ENCODE measurements at regions not wholly inside any gene's neighbourhood (a gene's known extent, or its start where the extent isn't known, plus 50 kb on each side); places are given as distances from the start of the nearest gene placed in this dataset.

DNA sequence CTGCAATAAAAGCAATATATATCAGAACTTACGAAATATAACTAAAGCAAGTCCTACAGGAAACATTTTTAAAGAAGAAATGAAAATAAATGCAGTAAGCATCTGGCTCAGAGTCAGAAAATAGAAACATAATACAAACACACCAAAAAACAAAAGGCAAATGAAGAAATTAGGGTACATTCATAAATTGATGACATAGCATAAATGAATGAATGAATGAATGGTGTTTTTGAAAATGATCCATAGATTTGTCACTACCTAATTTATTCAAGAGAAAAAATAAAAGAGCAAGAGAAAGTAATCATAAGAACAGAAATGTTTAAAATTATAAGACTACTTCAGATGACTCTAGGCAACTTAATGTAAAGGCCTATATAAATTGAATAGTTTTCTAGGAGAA lies 226.1 kb upstream of the CDH20 start:
- no peak for DNase-seq

DNA sequence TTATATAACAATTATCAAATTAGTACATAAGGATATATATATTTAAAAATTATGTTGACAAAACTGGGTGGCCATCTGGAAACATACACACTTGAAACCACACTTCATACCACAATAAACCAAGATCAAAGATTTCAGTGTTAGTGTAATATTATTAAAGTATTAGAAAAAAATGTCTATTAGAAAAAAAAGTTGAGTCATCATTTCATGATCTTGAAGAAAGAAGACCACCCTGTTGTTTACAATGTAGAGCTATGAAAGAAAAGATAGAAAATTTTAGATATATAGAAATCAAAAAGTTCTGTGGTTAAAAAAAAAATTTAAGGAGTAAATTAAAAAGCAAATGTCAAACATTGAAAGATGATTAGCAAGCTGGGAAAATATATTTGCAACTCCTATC lies 224.5 kb upstream of the CDH20 start:
- no peak for DNase-seq

DNA sequence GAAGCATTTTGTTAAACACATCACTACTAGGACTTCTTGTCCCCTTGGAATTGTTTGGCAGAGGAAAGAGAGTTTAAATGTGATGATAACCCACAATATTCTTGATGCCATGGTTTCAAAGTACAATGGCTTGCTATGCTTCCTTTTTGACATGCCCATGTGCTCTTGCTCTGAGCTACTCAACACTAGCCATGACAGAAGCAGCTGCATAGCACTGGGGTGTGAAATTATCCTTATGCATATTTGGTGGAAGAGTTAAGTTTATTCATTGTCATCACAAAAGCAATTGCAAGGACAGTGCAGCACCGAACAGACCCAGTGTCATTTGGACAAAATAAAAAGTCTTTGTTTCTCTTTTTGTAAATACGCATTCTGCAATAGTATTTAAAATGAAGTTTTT lies 209.9 kb upstream of the CDH20 start:
- no peak for DNase-seq

DNA sequence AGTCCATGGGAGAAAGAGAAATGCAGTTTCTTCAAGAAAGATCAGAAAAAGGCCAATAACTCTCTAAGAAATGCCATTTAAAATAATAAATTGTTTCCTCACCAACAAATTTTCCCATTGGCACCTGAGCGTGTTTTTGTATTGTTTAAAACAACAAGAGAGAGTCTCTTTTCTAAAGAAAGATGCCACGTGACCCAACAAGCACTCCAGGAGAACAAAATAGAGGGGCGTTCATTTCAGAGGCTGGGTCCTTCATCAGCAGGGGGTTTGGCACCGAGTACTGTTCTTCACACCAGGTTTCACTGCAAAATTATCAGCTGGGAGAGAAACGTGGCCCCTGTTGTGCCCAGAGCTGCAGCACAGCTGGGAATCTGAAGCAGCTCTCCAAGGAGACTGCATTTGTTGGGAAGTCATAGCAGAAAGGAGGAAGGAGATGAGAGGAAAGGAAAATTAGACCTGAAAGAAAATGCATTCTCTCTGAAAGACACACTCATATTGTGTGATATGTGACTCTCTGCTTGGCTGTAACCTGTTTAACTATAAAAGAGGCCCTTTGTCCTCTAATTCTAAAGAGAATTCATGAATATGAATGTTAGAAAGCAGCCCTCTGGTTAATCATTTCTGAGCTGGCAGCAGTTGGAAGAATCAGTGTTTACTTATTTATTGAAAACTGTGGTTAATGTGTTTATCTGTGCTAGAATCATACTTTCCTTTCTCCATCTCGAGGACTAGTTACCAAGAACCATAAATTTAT lies 205.3 kb upstream of the CDH20 start:
- DNase-seq = no peak

DNA sequence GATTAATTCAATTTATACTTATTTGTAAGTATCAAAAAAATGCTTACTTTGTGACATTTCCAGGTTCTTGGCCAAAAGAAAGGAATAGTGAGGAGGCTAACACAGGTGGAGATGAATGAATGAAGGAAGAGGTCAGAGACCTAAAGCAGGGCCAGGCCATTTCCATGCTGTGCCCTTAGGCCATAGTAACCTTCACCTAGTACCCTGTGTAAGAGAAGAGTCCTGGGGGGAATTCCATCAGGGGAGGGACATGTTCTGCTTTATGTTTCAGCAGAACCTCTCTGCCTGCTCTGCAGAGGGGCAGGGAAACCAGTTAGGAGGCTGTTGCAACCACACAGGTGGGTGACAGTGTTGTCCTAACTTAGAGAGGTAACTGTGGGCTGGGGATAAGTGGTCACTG lies 204.2 kb upstream of the CDH20 start:
- DNase-seq = no peak

DNA sequence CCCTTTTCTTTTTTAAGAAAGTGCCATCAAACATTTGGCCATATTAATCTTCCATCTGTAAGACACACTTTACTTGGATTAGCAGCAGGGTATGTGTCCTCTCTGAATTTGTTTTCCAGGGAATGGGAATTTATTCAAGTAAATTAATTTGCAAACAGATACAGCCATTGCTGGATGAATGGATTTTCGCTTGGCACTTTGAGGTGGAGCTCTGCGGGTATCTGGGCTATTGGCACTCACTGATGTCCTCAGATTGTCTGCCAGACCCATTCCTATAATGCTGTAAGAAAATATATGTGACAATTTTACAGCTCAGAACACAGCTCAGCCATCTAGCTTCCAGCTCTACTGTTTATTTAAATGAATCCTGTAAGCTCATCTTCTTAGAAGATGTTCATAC lies 201.2 kb upstream of the CDH20 start:
- no peak for DNase-seq

DNA sequence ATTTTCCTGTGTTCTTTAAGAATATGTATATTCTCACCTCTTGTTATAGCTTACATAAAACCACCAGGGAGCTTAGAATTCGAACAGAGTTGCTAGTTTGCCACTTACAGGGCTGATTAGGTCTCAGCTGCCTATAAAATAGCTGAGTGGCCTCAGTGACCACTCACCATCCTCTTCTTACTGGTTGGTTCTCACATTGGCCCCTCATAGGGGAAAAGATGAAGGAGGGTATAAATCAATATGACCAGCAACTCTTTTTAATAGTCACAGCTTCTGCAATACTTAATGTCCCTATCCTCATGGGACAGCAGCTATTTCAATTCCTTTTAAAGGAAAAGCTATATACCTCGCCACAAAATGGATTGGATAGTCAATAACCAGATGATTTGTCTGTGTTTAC lies 199.4 kb upstream of the CDH20 start:
- DNase-seq = no peak

DNA sequence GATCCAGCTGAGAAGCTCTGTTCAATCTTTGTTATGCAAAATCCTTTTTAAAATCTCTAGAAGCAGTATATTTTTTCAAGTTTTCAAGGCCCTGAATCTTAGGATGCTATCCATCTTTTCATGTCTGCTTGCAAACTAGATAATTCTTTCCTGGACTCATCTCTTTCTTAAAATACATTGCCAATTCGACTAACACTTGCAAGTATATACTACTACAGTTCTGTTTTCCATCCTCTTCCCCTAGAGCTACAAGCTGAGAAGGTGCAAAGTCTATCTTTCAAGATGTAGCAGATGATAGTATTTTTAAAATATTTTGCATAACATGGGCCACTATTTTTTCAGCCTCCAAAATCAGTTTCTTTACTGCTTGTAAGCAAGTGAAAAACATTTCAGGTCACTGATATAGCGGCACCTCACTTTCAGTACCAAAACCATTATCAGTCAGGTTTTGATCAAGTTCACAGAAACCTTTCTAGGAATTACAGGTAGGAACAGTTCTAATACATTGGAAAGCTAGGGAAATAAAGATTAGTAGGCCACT lies 196.4 kb upstream of the CDH20 start:
- DNase-seq = no peak

DNA sequence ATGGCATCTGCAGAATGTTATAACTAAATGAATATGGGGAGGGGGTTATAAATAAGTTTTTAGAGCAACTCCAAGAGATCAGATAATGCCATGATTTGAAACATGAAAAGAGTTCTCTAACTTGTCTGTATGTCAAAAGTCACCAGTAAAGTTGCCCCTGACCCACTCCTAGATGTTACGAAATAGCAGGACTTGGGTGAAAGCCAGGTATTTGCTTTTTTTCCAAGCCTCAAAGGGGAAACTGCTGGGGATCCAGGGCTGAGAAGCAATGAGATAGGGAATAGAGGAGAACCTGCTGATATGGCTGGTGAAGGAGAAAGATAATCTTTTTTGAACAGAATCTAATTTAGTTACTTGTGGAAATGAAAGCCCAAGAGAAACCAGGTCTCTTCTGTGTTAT lies 191.5 kb upstream of the CDH20 start:
- no peak for DNase-seq

DNA sequence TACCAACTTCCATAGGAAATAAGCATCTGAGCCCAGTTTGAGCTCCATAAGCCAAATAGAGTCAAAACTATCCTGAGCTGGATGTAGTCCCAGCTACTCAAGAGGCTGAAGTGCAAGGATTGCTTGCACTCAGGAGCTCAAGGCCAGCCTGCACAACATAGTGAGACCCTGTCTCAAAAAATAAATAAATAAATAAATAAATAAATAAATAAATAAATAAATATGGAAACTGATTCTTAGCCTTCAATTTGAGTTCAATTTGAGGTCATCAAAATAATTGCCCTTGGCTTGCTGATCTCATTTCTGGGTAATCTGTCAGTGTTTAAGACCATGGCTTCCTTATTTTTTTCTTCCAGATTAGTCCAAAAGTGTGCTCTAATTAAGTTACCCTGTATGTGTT lies 184.9 kb upstream of the CDH20 start:
- no peak for DNase-seq

DNA sequence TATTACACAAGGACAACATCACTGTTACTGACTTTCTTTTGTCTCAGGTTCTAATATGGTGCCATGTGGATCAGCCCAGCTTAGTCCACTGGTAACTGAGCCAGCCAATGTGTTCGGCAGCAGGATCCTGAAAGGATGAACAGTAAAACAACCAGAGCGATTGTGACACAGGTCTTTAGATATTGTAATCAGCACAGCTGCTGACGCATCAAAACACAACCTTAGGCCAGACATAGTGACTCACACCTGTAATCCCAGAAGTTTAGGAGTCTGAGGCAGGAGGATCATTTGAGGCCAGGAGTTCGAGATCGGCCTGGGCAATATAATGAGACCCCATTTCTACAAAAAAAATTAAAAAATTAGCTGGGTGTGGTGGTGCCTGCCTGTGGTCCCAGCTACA lies 183.4 kb upstream of the CDH20 start:
- DNase-seq = no peak

DNA sequence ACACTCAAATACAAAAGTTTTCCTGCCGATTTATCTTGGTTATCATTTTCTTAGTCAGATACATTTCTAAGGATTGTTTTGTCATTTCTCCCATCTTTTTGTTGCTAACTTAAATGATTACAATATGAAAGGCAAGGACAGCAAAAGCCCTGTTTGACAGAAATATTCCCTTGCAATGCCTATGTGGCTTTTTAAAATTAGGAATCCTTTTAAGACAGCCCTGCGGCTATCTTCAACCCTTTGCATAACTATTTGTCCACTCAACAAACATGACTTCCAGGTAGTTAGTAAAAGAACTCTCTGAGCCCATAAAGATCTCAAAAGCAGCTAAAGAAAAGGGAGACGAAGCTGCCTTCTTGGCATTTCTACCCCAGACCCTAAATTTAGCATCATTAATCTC lies 179.7 kb upstream of the CDH20 start:
- DNase-seq = no peak

DNA sequence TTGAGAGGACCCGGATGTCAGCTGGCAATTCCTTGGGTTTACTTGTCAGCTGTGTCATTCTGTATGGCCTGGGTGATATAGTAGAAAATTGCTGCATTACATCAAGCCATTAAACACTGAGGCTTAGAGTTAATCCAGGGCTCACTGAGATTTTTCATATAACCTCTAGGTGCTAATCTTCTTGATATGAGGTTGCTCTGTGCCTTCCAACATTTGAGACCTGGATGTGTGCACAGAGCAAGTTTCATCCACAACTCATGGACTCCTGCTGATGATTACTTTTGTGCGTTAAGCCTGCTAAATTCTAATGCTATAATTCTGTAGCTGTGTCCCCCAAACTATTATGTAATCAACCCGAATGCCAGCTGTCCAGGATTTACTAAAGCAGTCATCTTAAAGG lies 178.4 kb upstream of the CDH20 start:
- DNase-seq = no peak

DNA sequence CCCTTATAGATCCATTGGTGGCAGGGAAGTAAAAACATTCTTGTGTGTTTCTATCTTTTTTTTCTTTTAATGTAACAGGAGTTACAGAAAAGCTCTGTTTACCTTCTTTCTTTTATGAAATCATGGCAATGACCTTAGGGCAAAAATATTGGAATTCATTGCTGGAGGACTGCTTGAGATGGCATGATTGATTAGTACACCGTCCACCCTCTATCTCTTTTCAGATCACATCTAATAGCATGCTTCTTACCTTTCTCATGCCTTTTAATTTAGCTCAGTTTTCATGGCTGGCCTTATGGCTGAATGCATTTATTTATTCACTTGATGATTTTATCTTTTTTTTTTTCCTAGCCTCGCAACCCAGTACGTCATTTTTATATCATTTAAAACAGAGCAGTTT lies 177.6 kb upstream of the CDH20 start:
- no peak for DNase-seq

DNA sequence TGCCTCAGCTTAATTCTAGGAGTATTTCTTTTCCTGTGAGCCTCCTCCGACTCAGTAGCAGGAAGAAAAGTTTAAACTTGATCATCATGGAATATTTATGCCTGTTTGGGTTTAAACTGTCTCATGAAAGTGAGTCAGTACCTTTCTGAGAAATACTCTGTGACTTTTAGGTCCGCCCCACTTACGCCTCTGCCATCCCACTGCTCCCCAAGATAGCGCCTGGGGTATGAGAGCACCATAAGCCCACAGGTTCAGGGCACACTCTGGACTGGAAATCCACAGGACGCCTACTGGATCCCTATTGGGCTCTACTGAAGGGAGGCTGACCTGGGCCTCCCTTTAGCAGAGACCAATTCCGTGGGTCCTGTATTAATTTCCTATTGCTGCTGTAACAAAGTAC lies 175.8 kb upstream of the CDH20 start:
- DNase-seq = no peak

DNA sequence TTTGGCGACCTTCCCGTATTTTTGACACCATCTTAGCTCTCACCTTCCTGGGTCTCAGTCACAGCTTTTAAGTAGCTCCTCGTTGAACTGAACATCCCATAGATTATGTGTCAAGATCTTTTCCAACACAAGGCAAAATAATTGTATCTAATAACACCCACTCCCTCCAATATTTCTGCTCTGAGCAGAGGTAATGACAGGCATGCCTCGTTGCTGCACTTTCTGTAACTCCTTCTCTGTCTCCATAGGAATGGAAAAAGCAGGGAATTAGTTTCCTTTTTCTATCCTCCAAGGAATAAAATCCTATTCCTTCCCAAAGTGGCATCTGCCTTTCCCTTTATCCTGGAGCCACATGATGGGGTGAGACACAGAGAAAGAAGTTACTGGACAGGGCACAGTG lies 174.0 kb upstream of the CDH20 start:
- DNase-seq = no peak

DNA sequence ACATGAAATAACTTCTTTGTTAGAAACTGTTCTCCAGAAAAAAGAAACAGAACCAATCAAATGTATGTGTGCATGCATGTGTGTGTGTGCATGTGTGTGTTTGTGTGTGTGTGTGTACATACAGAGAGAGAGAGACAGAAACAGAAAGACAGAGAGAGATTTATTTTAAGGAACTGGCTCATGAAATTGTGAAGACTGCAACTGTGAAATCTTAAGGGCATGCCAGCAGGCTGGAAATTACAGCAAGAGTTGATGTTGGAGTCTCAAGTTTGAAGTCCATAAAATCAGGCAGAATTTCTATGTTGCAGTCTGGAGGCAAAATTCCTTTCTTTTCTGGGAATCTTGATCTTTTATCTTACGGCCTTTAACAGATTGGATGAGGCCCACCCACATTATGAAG lies 168.9 kb upstream of the CDH20 start:
- DNase-seq = no peak

DNA sequence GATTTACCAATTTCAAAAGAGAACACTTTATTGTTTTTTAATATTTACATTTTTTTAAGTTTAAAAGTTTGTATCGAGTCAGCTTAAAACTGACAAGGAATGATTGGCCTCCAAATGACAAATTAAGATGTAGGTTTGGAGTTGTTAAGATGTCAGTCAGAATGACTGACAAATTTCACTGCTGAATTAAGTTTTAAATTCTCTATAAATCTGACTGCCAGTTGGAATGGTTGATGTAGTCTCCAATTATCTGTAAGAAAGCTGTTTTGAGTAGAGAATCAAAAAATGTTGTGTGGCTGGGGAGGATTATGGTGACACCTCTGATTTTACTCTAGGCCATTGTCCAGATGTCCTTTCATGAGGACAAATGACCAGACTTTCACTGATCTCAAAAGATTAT lies 165.3 kb upstream of the CDH20 start:
- no peak for DNase-seq

DNA sequence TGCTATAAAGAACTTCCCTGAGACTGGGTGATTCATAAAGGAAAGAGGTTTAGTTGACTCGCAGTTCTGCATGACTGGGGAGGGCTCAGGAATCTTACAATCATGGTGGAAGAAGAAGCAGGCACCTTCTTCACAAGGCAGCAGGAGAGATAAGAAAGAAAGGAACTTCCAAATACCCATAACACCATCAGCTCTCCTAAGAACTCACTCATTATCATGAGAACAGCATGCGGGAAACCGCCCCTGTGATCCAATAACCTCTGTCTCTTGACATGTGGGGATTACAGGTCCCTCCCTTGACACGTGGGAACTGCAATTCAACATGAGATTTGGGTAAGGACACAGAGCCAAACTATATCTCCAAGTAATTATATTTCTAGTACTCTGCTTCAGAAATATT lies 163.8 kb upstream of the CDH20 start:
- no peak for DNase-seq

DNA sequence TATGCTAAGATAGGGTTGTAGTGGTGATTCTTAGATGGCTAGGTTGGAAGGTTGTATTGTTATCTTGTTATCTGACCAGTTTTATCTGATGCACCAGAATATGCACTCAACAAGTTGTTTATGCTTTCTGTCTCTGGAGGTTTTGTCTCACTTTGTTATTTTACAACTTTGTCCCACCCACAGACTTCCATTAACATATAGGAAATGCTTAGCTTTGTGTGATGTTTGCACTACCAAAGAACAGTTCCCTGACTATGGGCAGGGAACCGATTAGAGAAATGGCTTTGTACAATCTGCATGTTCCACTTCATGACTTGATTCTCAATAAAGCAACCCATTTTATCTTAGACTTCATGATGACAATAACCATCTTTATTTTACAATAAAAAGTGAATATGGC lies 160.6 kb upstream of the CDH20 start:
- no peak for DNase-seq

DNA sequence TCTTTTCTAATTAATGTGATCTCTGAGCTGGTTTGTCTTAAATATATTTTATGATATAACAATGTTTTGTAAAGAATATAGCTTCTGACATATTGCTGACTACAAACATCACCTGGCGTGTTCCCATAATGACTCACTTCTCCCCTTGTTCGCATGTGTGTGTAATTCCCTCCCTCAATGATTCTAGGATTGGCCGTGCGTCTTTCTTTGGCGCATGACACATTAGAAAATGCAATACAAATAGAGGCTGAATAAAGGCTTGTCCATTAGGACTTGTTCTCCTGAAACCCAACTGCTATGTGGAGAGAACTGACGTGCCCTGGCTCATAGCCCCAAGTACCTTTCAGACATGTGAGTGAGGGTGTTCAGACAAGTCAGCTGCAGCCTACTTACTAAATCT lies 159.7 kb upstream of the CDH20 start:
- DNase-seq = no peak

DNA sequence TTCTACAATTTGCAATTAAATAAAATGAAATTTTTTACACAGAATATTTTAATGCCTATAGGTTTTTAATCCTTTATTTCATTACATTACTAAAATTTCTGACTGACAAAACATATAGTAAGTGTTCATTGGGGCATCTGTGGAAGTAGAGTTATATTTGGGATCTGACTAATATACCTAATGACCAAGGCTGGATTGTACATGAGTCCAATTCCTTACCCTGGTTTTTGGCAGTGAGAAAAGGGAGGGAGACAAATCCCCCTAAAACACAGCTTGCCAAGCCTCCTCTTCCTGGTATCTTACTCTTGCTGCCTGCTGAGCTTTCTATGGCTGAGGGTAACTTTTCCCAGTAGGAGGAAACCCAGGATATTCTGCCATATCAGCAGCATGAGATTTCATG lies 149.4 kb upstream of the CDH20 start:
- DNase-seq = no peak

DNA sequence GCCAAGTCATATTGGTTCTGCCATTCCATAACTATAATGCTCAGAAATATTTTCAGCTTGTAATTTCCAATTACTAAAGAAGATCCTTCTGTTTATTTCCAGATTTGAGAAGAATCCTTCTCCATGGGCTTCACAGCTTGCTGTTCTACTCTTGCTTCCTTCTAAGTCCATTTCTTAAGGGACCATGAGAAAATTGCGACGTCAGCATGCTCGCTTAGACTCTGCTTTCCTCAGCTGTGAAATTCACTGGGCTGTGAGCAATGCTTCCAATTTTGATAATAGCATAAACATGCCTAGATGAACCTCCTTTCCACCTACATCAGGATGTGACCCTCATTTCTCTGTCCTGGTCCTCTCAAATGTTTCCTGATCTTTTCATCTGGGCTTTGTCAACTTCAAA lies 145.3 kb upstream of the CDH20 start:
- no peak for DNase-seq

DNA sequence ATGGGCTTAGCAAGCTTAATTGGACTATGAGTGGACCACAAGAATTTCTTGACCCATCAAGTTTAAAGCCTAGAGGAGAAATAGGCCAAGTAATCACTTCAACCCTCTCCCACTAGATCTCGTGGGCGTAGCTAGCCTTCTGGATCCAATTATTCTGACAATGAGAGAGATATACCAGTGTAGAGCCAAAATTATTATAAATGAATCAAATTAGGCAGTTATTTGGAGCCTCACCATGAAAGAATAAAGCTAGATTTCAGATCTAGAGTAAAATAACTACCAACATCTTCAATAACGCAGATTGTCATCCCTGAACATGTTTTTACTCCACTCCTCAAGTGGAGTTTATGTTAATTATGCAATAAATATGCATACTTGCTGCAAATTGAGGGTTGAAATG lies 143.9 kb upstream of the CDH20 start:
- no peak for DNase-seq

DNA sequence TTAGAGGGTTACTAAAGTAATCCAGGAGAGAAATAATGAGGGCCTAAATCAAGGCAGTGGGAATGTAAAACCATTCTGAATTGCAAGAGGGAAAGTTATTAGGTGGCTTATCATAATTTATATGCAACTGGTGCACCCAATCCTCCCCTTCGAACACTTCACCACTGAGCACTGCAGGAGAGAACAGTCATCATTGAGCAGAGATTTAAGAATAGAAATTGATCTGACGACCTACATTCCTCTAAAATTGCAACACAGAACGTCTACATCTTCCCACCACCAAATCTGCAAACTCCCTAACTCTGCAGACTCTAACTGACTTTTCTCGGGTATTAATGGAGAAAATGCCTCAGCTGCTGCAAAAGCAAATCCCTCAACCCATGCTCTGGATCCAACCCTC lies 138.5 kb upstream of the CDH20 start:
- DNase-seq = no peak

DNA sequence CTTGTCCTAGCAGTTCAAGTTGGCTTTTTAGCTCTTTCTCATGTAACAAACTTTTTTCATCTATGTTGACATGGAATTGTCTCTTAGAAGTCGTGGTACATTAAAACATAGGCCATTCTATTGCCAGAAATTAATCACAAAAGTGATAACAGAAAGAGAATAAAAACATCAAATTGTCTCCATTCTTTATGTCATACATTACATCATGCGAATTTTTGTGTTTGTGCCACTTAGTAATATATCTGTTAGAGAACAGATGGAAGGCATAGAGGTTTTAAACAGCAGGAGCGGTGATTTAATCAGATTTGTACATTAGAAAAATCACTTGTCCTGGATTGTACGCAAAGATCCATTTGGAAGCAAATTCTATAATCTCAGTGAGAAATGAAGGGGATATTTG lies 136.5 kb upstream of the CDH20 start:
- no peak for DNase-seq

All from EL (cell line).